NOMO-1 treated with dmso at 0.1 percent for 144 hours (cell line): ENCODE measurements at regions not wholly inside any gene's neighbourhood (a gene's known extent, or its start where the extent isn't known, plus 50 kb on each side); places are given as distances from the start of the nearest gene placed in this dataset.
"Not testable (repeated sequence)": the region's sequence is repeated elsewhere in the genome, so short reads cannot be mapped to it uniquely, and the experiment has no call there.

Source experiments
- DNase-seq: peaks from one replicate; lab custom pipeline; 2025; ENCODE audit not compliant: unreplicated experiment; lab: John Stamatoyannopoulos, UW

GRCh38 chr20:48448666-48449600, 378.9 kb downstream of the PREX1 start:
- DNase-seq = no peak

- no peak for DNase-seq
Observed at GRCh38 chr20:48447456-48447855, 380.3 kb downstream of the PREX1 start.

- DNase-seq = no peak
Observed at GRCh38 chr20:48445827-48446226, 382.0 kb downstream of the PREX1 start.

GRCh38 chr20:48444249-48444648, 383.6 kb downstream of the PREX1 start:
- no peak for DNase-seq

GRCh38 chr20:48440916-48441315, 386.9 kb downstream of the PREX1 start:
- DNase-seq = no peak

GRCh38 chr20:48440261-48440660, 387.5 kb downstream of the PREX1 start:
- not testable (repeated sequence) for DNase-seq

GRCh38 chr20:48437146-48437545, 390.7 kb downstream of the PREX1 start:
- no peak for DNase-seq

- DNase-seq = not testable (repeated sequence)
Observed at GRCh38 chr20:48436609-48437008, 391.2 kb downstream of the PREX1 start.

- DNase-seq = no peak
Observed at GRCh38 chr20:48433178-48433577, 394.6 kb downstream of the PREX1 start.

GRCh38 chr20:48432494-48432832, 395.3 kb downstream of the PREX1 start:
- DNase-seq = no peak

- DNase-seq = no peak
Observed at GRCh38 chr20:48431653-48432493, 395.9 kb downstream of the PREX1 start.

- no peak for DNase-seq
Observed at GRCh38 chr20:48426630-48427029, 401.2 kb downstream of the PREX1 start.

GRCh38 chr20:48425817-48426612, 401.8 kb downstream of the PREX1 start:
- no peak for DNase-seq

GRCh38 chr20:48425321-48425720, 402.5 kb downstream of the PREX1 start:
- no peak for DNase-seq

- no peak for DNase-seq
Observed at GRCh38 chr20:48422242-48422960, 405.4 kb downstream of the PREX1 start.

- DNase-seq = no peak
Observed at GRCh38 chr20:48421547-48421946, 406.3 kb downstream of the PREX1 start.

- DNase-seq = no peak
Observed at GRCh38 chr20:48420176-48420575, 407.6 kb downstream of the PREX1 start.

GRCh38 chr20:48419173-48419572, 408.6 kb downstream of the PREX1 start:
- DNase-seq = no peak

- DNase-seq = no peak
Observed at GRCh38 chr20:48416002-48416401, 411.8 kb downstream of the PREX1 start.

- no peak for DNase-seq
Observed at GRCh38 chr20:48414786-48415185, 413.0 kb downstream of the PREX1 start.
